ENCODE measurements at regions not wholly inside any gene's neighbourhood (a gene's known extent, or its start where the extent isn't known, plus 50 kb on each side); places are given as distances from the start of the nearest gene placed in this dataset.
"Not testable (repeated sequence)": the region's sequence is repeated elsewhere in the genome, so short reads cannot be mapped to it uniquely, and the experiment has no call there.

DNA sequence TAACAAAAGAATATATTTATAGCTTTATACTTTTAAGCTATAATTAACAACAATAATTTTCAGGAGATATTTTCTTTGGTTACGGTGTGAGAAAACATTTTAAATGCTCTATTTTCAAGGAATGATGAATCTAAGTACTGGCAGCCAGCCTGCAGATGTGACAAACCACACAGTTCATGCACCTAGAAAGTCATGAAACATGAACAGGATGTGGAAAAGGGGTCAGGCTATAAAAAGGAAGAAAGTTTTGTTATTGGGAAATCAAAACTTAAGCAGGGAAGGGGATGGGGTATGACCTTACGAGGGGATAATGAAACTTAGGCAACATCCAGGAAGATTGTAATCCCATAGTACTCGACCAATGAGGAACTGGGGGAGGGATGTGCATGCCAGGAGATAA is 508.7 kb upstream of the GRAMD2B start:
- no peak for DNase-seq
- intact Hi-C loops (cut with DNase I): no loop called here

DNA sequence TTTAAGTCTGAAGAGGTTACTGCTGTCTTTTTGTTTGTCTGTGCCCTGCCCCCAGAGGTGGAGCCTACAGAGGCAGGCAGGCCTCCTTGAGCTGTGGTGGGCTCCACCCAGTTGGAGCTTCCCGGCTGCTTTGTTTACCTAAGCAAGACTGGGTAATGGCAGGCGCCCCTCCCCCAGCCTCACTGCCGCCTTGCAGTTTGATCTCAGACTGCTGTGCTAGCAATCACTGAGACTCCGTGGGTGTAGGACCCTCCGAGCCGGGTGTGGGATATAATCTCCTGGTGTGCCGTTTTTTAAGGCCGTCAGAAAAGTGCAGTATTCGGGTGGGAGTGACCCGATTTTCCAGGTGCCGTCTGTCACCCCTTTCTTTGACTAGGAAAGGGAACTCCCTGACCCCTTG is 499.3 kb upstream of the GRAMD2B start:
- DNase-seq; intact Hi-C loops (cut with DNase I): not testable (repeated sequence)

DNA sequence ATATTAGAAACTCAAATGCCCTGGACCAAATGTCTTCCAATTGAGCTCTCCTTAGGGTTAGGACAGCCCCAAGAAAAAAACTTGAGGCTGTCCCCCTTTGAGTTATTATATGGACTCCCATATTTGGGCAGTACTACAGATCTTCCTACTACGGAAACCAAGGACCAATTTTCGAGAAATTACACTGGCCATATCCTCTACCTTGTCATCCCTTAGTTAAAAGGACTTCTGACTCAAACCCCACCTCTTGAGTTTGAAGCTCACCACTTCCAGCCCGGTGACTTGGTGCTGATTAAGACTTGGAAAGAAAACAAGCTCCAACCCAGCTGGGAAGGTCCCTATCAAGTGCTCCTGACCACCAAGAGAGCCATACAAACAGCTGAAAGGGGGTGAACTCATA is 497.0 kb upstream of the GRAMD2B start:
- DNase-seq: no peak

DNA sequence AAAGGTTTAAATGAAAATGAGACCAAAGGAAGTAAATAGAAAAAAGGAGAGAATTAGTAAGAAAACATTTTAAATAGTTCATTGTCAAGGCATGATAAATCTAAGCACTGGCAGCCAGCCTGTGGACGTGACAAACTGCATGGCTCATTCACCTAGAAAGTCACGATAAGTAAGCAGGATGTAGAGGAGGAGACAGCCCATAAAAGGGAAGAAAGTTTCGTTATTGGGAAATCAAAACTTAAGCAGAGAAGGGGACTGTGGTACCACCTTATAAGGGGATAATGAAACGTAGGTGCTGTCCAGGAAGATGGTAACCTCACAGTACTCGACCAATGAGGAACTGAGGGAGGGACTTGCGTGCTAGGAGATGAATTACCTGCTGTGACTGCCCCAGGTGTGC is 494.5 kb upstream of the GRAMD2B start:
- no peak for DNase-seq
- intact Hi-C loops (cut with DNase I): no loop called here

More for the DNA sequence above, 497.0 kb upstream of the GRAMD2B start:
- intact Hi-C loops (cut with DNase I): no loop called here

DNA sequence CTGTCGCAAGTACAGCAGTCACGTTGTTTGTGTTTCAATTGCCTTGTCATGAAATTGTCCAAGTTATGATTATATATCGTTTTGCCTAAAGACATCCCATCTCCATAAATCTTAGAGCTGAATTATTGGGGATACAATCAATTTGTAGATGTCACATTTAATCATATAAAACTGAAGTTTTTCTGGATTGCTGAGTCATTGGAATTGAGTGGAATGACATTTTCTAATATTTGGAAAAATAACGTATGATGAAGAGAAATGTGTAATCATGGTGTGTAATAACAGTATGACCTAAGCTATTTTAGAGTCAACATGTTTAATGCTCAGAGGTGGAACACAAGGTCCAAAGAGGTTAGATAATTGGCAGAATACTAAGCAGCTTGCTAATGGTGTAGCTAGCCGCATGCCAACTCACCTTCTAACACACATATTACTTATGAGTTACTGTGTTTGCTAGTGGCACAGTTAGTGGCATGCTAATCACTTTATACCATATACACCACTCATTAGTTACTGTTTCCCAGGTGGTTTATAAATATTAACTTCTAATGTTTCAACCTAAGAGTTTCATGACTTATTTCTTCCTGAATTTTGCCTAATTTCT is 473.1 kb upstream of the GRAMD2B start:
- intact Hi-C loops (cut with DNase I): no loop called here
- no peak for DNase-seq

DNA sequence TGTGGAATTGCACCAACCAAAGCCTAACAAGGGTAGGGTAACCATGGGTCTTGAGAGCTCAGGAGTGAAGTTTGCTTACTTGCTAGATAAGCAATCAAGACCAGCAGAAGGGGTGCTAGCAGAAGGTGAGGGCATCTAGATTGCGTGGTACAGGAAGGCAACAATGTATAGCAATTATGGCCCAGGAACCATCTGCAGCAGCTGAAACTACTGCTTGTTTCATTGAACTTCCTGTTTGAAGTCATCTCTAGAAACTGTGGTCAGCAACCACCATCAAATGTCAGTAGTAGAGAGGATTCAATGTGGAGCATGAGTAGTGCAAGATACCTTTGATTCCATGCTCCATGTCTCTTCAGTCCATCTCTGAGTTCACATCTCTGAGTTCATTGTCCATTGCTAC is 462.1 kb upstream of the GRAMD2B start:
- DNase-seq: no peak
- intact Hi-C loops (cut with DNase I): no loop called here

DNA sequence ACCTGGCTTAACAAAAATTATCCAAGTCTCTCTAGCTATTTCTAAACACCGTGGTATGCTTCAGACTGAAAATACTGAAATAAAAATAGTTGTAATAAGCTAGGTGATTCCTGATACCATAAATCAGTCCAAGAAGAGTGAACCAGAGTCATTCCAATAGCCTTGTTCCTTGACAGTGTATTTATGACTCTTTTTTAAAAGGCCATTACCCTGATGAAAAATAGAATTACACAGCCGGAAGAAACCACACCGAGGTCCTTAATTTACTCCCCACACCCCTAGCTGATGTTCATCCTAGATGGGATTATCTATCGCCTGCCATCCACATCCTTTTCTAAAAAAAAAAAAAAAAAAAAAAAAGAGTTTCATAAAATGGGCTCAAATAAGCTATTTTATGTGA is 457.6 kb upstream of the GRAMD2B start:
- intact Hi-C loops (cut with DNase I): no loop called here
- no peak for DNase-seq

DNA sequence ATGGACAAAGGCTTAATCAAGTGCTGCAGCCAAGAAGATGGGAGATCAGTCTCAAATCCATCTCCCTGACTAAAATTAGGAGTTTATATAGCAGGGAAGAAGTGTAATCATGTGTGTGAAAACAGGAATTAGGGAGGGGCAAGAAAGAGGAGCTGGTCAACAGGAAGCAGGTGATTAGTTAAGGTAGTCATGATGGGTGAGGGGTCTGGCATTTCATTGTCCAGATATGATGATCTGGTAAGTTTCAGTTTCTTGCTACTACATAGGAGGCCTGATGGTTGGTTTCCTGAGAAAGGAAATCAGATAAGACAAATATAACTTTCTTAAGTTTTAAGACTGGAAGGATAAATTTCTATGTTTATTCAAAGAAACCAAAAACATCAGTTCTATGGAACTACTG is 455.6 kb upstream of the GRAMD2B start:
- DNase-seq: no peak
- intact Hi-C loops (cut with DNase I): no loop called here

DNA sequence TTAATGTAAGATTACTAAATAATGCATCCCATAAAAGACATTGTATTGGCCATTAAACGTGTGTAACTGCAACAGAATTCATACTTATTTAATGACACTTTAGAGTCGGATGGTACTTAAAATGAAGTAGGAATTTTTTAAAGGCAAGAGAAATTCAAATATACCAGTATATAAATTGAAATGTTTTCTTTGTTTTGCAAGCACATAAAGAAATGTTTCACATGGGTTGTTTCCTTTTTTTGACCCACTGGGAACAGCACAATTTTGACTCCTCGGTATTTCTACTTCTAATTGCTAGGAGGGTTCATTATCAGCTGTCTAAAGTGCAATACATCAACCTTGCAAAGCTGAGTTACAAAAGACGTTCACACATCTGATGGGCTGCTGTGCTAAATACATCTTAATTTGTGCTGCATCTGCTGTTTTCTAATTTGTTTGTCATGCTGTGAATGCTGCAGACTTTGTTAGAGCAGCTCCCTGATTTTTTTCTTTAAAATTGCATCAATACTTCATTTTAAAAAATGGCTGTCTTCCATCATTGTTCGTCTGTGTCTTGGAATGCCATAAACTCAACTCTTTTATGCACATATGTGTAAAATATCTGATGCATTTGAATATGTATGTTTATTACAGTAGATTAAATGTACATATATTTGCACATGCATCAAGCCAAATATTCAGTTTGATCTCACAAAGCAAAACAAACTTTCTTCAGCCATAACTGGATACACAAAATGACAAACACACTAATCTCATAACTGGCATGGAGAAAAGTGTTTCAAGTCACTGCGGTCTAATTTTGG is 454.0 kb upstream of the GRAMD2B start:
- DNase-seq: no peak
- intact Hi-C loops (cut with DNase I): no loop called here

DNA sequence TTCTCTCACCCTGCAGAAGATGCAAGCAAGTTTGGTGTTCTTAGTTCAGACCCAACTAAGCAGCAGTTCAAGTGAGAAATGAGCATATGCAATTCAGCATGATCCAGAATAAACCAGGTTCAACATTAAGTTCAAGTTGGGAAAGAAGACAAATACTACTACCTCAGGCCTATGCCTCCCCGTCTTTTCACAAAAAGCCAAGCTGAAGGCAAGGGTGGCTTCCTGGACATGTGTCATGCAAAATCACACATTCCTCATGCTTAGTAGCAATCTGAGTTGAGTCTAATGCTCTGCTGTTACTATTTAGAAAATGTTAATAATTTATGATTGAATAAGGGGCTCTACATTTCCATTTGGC is 453.4 kb upstream of the GRAMD2B start:
- intact Hi-C loops (cut with DNase I): no loop called here

DNA sequence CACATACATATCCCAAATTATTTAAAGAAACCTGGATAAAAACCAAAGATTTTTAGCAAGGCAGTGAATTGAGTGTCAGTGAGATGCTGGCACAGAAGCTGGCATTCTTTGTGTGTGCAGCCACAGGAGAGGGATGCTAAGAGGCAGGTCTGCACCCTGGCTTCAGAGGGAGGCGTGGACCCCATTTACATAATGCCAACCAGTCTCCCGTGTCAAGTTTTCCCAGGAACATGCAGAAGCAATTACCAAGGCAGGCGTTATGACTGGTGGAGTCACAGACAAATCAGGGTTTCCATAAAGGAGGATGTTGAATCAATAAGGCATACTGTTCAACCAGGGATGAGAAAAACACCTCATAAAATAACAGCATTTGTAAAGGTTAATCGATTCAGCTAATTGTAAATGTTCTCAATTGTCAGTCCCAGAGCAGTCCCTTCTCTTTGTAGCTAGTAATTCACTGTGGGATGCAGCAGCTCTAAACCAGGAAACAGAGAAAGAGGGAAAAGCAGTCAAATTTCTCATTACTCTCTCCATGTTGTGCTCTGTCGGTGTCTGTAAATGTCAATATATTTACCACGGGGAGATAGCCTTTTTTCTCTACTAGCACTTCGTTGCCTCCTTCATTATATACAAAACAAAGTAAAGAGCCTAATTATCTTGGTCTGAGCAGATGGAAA is 452.4 kb upstream of the GRAMD2B start:
- intact Hi-C loops (cut with DNase I): no loop called here
- DNase-seq: no peak

More for the DNA sequence above, 453.4 kb upstream of the GRAMD2B start:
- no peak for DNase-seq

DNA sequence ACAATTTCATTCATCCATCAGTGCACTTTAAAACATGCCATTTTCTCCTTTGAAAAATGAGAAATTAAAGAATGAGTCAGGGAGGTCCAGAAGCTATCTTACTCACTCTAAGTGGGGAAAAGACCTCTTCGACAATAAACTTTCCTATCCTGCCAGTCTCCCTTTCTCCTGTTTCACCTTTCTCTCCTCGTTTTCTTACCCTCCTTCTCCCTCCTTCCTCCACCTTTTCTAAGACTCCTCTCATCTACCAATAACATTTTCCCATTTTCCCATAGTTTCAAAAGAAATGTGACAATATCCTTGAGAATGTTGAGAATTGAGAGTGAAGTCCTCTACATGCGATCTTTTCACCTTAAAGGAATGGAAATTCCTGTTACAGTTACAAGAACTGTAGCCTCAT is 450.5 kb upstream of the GRAMD2B start:
- intact Hi-C loops (cut with DNase I): no loop called here
- DNase-seq: no peak

DNA sequence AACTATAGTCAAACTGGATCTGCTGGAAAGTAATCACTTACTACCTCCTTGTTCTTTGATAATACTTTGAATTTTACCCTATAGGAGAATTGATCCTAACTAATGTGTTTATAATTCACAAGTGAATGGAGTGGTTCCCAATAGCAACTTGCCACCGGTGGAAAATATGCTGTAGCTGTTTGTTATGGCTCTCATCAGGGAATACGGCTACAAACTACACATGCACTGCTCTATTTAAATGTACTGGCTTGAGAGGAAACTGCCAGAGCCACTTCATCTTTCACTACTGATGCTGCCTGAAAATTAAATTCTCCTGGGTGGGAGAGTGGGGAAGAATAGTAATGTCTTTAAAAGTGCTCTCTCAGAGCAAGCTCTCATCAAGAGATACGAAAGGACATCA is 448.5 kb upstream of the GRAMD2B start:
- intact Hi-C loops (cut with DNase I): no loop called here
- no peak for DNase-seq

DNA sequence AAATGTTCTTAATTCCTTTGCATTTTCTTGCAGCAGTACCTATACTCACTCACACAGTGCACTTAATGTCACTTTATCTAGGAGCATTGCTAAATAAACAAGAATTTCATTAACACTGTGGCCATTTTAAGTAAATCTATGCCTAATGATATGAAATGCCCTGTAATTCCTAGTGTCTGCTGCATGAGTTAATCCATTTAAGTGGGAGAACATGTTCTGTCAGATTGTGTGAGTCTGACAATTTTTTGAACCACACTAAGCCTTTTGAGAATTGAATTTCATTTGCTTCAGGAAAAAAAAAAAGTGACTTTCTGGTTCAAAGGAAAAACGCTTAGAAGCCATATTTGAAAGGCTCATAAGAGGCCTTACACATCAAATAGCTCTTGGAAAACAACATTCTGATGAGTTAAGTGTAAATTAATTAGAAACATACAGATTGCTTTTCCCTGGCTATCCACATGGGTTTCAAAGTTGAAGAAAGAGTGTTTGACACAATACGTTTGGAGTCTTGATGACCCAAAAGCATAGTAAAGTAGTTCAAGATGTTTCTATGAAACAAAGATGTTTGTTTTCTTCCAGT is 446.7 kb upstream of the GRAMD2B start:
- intact Hi-C loops (cut with DNase I): no loop called here
- DNase-seq: no peak

DNA sequence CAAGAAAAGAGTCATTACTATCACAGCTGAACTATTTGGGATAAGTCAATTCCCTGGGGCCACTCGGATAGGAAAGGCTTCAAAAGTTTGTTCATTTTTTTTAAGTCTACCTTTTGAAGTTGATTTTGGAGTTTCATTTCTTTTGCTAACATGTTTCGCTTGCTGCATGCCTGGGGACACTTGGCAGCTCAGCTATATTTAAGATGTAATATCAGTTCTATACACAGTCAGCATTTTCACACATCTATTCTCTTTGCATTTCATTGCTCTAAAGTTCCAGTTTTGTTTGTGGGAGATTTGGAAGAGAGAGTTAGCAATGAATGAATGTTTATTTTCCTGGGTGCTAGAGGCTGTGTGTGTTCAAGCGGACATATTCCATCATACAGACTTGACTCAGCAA is 445.2 kb upstream of the GRAMD2B start:
- intact Hi-C loops (cut with DNase I): no loop called here
- DNase-seq: no peak

DNA sequence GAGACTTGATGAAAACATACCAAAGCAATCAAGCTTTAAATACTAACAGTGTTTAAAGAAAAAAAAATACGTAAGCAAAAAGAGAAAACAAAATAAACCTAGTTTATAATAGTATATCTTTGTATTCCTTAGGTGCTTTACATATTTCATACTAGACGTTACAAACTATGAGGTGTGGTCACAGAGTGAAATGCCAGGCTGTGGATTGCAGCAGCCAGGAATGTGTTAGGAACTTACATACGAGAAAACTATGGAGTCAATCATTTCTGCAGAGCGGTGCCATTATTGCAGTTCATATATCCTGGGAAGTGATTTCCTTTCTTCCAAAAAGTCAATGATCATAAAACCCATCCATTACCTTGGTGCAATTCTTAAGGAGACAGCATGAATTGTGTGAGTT is 443.6 kb upstream of the GRAMD2B start:
- no peak for DNase-seq
- intact Hi-C loops (cut with DNase I): no loop called here

DNA sequence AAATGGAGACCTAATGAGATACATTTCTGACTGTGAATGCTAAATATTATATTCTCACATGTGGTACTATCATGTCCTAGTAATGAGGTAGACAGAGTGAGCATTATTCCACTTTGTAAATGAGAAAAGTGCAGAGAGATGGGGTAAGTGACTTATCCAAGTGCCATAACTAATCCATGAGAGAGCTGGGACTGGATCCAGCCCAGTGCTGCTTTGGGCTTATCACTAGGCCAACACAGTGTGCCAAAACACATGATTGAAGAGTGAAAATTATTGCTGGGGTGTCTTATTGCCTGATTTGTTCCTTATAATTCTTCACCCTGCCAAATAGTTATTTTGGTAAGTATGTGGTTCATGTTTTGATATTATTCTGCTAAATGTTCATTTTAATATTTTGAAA is 442.2 kb upstream of the GRAMD2B start:
- intact Hi-C loops (cut with DNase I): no loop called here
- no peak for DNase-seq

DNA sequence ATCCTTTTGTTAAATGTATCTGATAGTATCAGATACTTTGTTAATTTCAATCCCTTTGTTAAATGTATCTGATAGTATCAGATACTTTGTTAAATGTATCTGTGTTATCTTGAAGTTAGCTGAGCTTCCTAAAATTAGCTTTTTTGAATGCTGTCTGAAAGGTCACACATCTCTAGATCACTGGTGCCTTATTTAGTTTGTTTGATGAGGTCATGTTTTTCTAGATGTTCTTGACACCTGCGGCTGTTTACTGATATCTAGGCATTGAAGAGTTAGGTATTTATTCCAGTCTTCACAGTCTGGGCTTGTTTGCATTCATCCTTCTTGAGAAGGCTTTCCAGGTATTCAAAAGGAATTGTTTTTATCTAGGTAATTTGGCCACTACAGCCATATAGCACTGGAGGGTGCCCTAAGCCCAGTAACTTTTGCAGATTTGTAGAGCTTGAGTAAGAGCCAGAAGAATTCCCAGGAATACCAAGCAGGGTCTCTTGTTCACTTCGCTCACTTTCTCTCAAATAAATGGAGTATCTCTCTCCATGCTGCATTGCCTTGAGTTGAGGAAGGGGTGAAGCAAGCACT is 435.4 kb upstream of the GRAMD2B start:
- DNase-seq: no peak

DNA sequence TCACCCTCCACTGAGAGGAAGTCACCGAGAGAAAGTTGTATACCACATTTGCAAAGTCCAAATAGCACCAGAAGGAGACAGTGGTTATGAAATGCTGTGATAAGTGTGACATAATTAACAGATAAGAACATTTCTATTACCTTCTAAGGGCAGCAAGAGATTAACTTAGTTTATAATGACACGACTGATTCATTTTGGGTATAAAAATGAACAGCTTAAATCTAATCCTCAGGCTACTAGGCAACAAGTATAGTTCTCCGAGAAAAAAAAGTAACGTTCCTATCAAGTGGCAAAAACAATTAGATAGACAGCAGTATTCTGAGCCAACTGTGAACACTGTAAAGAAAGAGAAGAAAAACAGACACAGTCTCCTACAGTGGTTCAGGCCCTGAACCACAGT is 431.2 kb upstream of the GRAMD2B start:
- DNase-seq: no peak
- intact Hi-C loops (cut with DNase I): no loop called here

More for the DNA sequence above, 435.4 kb upstream of the GRAMD2B start:
- intact Hi-C loops (cut with DNase I): no loop called here

Measured in head of caudate nucleus (tissue), 42 donors.